SU-DHL-6 (cell line): ENCODE measurements at regions not wholly inside any gene's neighbourhood (a gene's known extent, or its start where the extent isn't known, plus 50 kb on each side); places are given as distances from the start of the nearest gene placed in this dataset.

Experiments used
- CTCF ChIP-seq: fragments of 200-600 bp; sonication (generic); IDR thresholded peaks from one replicate; pipeline ENCODE4 v1.5.1; 2017; ENCODE audit warnings: antibody characterized with exemption, mild to moderate bottlenecking, low read length, moderate library complexity; ENCODE audit not compliant: insufficient read depth, poor library complexity, severe bottlenecking
- EZH2phosphoT487 ChIP-seq: fragments of 200-600 bp; sonication (generic), shearing (Covaris generic); conservative IDR thresholded peaks from 2 replicates; pipeline ENCODE4 v1.6.1; 2018; ENCODE audit warnings: mild to moderate bottlenecking, antibody characterized with exemption, low read length, moderate library complexity, mixed read lengths

- TF ChIP-seq CTCF (no peak), EZH2phosphoT487 (no peak)
These were observed 114.7 kb upstream of the IRF2BP2 start for GRCh38 chr1:234724516-234725176.
